ENCODE measurements at regions not wholly inside any gene's neighbourhood (a gene's known extent, or its start where the extent isn't known, plus 50 kb on each side); places are given as distances from the start of the nearest gene placed in this dataset.

DNA sequence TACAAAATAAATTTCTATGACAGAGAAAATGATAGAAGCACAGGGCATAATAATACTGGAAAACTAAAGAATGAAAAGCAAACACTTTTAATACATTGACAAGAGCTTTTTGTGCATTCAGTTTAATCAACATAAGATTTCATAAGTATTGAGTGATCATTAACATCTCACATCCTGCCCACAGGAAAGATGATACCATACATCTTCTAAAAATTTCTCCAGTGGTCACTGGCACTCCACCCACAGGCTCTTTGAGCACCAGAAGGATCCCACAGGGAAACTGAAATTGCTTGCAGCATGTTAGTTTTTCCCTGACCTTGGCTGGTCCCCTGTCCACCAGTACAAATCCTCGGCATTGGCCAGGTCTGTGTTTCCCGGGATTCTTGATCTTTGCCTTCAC lies 186.0 kb downstream of the CEMIP2 start:
- TF ChIP-seq, protein P1, sequence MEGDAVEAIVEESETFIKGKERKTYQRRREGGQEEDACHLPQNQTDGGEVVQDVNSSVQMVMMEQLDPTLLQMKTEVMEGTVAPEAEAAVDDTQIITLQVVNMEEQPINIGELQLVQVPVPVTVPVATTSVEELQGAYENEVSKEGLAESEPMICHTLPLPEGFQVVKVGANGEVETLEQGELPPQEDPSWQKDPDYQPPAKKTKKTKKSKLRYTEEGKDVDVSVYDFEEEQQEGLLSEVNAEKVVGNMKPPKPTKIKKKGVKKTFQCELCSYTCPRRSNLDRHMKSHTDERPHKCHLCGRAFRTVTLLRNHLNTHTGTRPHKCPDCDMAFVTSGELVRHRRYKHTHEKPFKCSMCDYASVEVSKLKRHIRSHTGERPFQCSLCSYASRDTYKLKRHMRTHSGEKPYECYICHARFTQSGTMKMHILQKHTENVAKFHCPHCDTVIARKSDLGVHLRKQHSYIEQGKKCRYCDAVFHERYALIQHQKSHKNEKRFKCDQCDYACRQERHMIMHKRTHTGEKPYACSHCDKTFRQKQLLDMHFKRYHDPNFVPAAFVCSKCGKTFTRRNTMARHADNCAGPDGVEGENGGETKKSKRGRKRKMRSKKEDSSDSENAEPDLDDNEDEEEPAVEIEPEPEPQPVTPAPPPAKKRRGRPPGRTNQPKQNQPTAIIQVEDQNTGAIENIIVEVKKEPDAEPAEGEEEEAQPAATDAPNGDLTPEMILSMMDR (IDR thresholded peaks at IDR 0.05; ENCODE audit: control extremely low read depth in 1 of 3, insufficient read depth in 1 of 3, low read depth in 1 of 3, low read length in 3 of 3), result no peak
- TF ChIP-seq FOSL1 (IDR thresholded peaks at IDR 0.05; ENCODE audit: insufficient read depth, low read depth, low read length) (no peak), SP1 (IDR thresholded peaks at IDR 0.05; ENCODE audit: low read depth, low read length) (no peak), POLR2A (IDR thresholded peaks at IDR 0.05; ENCODE audit: control extremely low read depth in 1 of 2, low read depth in 2 of 2, low read length in 2 of 2) (no peak), EZH2 (IDR thresholded peaks at IDR 0.05; ENCODE audit: low read depth, low read length, severe bottlenecking) (no peak)
